ENCODE measurements at regions not wholly inside any gene's neighbourhood (a gene's known extent, or its start where the extent isn't known, plus 50 kb on each side); places are given as distances from the start of the nearest gene placed in this dataset.

DNA sequence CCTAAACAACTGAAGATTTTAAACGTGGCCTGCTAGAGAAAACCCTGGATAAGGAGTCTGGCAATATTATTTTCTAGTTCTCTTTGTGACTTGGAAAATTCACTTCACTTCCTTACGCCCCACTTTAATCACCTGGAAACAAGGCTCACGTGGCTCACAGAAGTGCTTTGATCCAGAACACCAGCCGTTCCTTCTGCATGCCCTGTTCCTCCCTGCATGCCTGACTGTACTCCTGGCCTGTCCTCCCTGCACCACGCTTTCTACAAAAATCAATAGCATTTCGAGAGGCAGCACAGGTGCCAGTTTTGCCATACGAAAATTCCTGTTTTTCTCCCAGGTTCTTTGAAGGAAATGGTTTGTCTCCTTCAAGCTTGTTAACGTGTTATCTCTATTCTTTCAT lies 474.2 kb upstream of the RGMA start:
- TF ChIP-seq, protein P1, sequence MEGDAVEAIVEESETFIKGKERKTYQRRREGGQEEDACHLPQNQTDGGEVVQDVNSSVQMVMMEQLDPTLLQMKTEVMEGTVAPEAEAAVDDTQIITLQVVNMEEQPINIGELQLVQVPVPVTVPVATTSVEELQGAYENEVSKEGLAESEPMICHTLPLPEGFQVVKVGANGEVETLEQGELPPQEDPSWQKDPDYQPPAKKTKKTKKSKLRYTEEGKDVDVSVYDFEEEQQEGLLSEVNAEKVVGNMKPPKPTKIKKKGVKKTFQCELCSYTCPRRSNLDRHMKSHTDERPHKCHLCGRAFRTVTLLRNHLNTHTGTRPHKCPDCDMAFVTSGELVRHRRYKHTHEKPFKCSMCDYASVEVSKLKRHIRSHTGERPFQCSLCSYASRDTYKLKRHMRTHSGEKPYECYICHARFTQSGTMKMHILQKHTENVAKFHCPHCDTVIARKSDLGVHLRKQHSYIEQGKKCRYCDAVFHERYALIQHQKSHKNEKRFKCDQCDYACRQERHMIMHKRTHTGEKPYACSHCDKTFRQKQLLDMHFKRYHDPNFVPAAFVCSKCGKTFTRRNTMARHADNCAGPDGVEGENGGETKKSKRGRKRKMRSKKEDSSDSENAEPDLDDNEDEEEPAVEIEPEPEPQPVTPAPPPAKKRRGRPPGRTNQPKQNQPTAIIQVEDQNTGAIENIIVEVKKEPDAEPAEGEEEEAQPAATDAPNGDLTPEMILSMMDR (IDR thresholded peaks at IDR 0.05), result no peak
- TF ChIP-seq POLR2A (IDR thresholded peaks at IDR 0.05) (no peak), POLR2AphosphoS5 (IDR thresholded peaks at IDR 0.05) (no peak)
